Sciatic nerve (tissue), 2 donors: ENCODE measurements at regions not wholly inside any gene's neighbourhood (a gene's known extent, or its start where the extent isn't known, plus 50 kb on each side); places are given as distances from the start of the nearest gene placed in this dataset.
A peak's percentile ranks its signal among the peaks of the same experiment; 100 is the strongest.

ENCODE experiments used
- ATAC-seq: fragments of 200-7000 bp; cut with Tn5 transposase; one replicate; pipeline ENCODE4 v1.9.1; 2020; ENCODE audit warnings: mild to moderate bottlenecking, moderate library complexity
- DNase-seq: peaks from one replicate; pipeline ENCODE4 v3.0.0-alpha.2; 2020; ENCODE audit warnings: low spot score
- intact Hi-C: fragments of 100-400 bp; cut with DNase I; formaldehyde crosslinking; loops from one replicate; pipeline ENCODE4 v1.14.2; 2022
- donor health status: DM: no; HTN: no; CAD: no.
- donor health status: DM: no; HTN: no; CAD: no.

DNA sequence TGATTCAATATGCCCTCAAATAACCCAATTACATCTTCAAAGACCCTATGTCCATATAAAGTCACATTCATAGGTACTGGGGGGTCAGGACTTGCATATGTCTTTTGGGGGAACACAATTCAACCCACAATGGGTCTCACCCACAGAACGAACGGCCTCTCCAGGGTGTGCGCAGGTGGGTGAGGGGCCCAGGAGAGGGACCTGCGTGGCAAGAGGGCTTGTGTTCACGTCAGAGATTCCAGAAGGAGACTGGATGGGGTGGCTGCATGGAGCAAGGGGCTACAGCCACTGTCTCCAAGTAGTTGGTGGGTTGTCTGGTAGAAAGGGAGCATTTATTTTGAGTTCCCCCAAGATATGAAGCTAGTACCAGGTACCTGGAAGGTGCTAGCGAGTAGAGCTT is 212.2 kb downstream of the SEC14L1 start:
- ATAC-seq: no peak
- DNase-seq: peak; percentile 34
- intact Hi-C loops: no loop called here

DNA sequence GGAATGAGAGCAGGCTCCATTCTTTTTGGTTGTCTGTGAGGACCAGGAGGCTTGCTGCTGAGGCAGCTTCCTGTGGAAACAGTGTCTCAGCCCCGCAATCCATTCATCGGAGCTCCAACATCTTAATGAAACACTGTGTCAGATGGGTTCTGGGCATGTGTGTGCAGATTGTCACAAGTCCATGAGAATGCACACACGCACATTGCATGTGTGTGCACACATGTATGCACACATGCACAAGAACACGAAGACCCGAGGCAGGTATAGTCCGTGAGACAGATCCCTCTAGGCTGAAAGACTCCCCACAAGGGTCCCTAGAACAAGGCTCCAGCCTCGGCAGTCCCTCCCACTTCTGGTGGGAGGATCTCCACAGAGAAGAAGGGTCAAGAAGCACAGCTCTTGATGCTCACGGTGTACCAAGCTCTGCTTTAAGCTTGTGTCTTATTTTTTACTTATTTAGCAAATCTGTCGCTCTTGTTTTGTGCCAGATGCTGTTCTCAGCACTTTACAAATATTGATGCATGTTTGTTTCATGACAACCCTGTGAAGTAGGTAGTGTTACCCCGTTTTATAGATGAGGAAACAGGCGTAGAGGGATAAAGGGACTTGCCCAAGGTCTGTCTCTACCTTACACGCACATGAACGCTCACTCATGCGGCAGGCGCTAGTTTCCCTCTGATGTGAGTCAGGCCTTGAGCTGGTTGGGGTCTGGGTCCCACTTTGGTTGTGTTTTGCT is 213.1 kb downstream of the SEC14L1 start:
- ATAC-seq (no peak), DNase-seq (peak; percentile 42)
- intact Hi-C loops: no loop called here

DNA sequence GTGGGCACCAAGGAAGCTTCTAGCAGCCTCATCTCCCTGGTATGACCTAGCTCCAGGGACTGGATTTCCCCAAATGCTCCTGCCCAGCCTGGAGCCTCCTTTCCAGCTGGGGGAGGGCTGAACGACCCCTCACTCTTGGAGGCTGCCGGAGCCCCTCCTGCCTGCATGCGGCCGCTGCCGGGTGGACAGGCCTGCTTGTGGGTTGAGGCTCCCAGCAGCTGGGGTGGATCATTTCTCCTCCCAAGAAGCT is 213.6 kb downstream of the SEC14L1 start:
- ATAC-seq: no peak
- DNase-seq: no peak
- intact Hi-C loops: no loop called here

DNA sequence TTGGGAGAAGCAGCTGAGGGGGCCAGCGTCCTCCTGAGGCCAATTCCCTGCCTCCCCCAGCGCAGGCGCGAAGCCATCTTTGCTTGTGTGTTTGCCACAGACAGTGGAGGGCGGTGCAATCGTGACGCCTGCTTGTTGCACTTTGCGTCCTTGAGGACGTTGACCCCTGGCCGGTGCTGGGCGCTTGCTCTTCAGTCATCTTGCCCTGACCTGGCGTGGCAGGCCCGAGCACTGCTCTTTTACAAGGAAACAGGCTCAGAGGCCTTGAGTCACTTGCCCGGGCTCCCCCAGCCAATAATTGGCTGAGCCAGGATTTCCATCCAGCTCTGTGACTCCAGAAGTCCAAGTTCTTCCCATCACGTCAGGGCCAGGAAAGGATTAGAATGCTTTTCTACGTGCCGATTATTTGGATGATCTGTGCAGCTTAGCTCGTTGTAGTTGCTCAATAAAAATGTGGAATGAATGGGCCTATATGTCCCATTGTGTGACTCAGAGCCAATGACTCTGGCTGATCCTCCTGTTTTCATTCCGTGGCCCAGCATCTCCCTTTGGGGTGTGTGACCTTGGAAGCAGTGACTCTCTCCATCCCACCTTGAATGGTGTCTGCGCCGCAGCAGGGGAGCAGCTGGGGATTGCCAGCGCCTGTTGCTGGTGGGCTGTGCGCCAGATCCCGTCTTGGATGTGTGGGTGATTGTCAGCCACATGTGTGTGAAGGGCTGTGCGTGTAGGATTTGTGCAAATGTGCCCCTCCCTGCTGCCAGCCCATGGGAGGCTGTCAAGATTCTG is 214.1 kb downstream of the SEC14L1 start:
- ATAC-seq (peak; percentile 13), DNase-seq (peak; percentile 68)
- intact Hi-C loops: no loop called here

DNA sequence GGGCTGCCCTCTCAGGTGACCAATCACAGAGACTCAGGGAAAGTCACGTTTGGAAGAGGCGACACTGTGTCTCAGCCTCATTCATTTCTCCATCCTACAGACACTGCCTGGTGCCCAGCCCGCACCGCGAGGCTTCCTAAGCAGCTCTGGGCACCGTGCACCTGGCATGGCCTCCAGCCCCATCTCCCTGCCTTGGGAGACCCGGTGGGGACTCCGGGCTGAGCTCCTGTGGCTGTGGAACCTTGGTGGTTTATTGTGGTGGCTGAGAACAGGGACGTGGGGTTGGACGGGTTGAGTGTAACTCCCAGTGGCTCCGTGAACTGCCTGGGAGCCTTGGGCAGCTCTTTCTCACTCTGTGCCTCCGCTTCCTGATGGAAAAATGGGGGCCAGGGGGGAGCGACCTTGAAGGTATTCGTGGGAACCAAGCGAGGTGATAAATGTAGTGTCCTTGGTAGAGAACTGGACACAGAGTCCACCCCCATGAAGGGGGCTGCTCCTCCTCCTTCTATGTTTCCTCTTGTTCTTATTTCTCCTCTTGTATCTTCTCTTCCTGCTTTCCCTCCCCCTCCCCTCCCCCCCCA is 215.4 kb downstream of the SEC14L1 start:
- no peak for ATAC-seq
- peak; percentile 56 for DNase-seq
- intact Hi-C loops: no loop called here

DNA sequence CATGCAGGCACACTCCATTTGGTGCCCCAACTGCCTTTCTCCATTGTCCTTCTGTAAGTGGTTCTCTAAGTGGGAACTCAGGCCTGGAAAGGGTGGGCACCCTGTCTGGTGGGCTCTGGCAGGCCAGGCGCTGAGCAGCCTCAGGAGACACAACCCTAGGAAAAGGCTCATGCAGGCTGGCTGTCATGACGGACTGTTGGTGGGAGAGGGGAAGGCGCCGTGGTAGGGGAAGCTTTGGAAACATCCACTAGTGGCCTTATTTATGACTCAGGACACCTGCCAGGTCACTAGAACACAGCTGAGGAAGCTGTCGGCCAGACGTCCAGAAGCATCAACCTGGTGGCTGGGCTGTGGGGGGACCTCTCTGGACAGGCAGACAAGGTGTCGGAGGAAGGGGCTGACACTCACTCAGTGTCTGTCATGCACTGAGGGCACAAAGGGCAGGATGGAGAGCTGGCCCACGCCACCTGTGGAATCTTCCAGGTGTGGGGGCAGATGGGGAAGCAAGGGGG is 216.0 kb downstream of the SEC14L1 start:
- intact Hi-C loops: no loop called here
- DNase-seq (peak; percentile 59), ATAC-seq (no peak)

DNA sequence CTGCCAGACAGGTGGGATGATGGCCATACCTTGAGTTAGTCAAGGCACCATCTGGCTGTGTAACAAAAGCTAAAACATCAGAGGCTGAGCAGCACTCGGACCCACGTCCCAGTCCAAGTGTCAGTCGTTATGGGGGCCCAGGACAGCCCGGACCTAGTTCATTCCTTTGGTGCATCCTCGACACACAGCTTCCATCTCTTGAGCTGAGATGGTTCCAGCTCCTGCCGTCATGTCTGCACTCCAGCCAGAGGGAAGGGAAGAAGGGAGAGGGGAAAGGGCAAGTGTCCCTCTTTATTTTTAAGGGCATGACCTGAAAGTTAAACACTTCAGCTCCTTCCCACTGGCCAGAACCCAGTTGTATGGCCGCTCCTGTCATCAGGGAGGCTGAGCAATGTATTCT is 218.0 kb downstream of the SEC14L1 start:
- DNase-seq: peak; percentile 46
- ATAC-seq: no peak
- intact Hi-C loops: no loop called here

DNA sequence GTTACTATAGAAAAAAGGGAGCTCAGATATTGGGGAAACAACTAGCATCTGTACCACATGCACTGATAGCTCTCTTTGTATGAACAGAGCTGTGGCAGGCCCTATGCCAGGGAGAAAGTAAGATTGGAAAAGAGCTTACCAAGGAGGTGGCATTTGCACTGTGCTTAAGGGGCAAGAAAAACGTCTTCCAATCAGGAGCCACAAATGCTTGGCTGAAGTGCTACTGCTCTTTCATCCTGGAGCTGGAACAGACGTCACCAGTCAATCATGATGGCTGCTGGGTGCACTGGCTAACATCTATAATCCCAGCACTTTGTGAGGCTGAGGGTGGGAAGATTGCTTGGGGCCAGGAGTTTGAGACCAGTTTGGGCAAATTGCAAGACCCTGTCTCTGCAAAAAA is 218.5 kb downstream of the SEC14L1 start:
- ATAC-seq (no peak), DNase-seq (no peak)
- intact Hi-C loops: no loop called here

DNA sequence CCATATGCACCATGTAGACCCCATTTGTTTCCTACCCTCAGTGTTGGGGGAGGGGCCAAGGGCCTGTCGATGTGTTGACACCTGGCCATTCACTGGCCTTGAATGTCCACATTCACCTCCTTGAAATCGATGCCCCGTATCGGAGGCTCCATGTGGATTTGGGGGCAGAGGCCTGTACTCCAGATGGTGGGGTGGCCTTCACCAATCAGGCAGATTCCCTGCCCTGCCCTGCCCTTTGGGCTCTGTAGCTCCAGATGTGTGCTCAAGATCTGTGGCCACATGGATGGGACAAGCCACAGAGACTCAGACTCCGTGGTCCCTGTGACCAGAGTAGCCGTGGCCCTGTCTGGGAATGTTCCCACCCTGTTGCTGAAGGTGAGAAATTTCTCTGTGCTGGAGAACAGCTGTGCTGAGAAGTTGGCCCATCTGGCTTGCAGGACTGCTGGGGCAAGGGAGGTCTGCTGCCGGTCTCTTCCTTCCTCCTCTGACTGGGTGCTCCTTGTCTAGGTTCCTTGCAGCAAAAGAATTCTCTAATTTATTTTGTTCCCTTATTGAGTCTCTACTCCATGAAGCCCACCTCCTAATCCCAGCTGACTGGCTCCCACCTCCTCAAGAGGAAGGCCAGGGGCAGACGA is 221.3 kb downstream of the SEC14L1 start:
- DNase-seq (peak; percentile 47), ATAC-seq (no peak)
- intact Hi-C loops: no loop called here

DNA sequence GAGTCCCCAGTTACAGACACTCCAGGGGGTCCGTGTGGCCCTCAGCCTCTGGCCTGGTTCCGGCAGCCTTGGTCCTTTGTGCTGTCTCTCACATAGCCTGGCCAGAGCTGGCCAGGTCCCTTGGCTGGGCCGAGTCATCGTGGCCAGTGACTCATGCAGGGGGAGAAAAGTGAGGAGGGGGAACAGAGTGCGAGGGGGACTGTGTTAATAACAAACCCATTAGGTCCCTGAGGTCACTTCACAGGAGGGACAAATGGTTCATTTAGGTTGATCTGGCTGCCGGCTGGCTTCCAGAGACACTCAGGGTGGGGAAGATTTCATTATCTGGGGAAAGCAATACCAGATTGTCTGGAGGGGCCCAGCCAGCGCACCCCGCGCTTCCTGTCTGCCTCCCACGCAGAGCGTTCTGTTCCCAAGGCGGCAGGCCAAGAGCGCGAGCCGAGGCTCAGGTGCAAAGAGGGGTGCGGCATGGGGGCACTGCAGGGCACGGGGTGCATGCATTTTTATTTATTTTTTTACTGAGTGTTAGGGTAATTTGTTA is 223.1 kb downstream of the SEC14L1 start:
- DNase-seq: peak; percentile 66
- ATAC-seq: peak; percentile 61
- intact Hi-C loops: no loop called here

DNA sequence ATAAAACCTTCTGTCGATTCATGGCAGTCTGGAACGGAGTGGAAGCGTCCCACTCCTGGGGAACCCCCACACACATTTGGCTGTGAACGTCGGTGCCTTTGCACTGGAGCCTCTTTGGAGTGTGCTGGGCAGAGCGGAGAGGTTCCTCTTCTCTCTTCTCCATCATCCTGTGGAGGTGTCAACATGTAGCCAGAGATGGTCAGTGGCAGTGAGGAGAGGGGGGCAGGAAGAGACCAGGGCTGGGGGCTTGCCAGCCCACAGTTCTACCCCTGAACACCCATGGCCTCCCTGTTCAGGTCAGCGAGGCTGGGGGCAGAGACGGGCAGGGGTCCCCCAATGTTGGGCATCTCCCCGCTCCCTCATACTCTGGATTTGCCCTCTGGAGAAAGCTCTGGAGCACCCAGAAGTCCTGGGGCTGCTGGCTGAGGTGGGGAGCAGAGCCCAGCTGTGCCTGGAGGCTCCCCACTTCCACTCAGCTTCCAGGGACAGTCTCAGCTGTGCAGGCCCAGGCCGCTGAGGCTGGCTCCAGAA is 223.7 kb downstream of the SEC14L1 start:
- DNase-seq (no peak), ATAC-seq (peak; percentile 2)

DNA sequence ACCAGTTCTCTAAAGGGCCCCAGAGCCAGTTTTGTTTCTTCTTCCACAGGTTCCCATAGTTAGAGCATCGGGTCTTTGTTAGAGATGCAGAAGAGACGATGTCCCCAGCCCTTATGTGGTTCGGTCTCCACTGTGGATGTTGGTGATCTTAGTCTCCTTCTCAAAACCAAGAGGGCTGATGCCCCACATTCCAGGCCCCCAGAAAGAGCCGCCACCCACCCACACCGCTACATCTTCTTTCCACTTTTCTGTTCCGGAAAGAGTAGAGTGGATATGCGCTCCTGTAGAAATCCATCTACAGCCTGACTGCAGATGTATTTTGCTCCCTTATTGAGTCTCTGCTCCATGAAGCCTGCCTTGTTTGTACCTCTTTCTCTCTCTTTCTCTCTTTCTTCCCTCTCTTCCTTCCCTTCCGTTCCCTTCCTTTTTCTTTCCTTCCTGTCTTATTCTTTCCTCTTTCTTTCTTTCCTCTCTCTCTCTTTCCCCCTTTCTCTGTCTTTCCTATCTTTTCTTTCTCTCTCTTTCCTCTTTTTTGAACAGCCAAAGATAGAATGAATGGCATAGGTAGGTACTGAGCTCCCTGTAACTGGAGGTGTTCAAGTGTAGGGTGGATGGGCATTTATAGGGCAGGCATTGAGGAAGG is 224.3 kb downstream of the SEC14L1 start:
- ATAC-seq (no peak), DNase-seq (peak; percentile 14)
- intact Hi-C loops: no loop called here

More for the DNA sequence above, 223.7 kb downstream of the SEC14L1 start:
- intact Hi-C loops: no loop called here

DNA sequence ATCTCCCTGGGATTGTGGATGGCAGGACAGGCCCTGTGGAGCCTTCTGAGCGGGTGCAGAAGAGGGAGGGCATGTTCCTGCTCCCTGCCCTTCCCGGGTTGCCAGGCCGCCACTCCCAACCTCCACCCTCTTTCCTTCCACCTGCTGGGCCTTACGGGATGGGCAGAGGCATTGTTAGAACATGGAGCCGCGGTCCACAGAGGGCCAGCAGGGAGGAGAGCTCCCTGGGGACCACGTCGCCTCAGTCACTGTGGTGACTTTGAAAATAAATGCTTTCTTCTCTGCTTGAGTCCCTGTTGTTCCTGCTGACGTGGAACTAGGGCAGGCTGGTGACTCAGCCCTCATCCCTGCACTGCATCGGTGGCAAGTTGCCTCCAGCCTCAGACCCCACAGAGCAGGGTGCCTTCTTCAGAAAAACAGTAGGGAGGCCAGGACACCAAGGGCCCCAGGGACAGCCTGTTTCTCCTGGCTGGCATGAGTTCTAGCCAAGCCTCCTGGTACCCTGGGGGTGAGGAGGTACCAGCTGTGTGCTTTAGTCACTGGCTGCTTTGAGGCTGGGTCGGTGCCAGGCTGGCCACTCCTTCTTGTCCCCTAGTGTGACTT is 224.9 kb downstream of the SEC14L1 start:
- ATAC-seq (peak; percentile 72), DNase-seq (peak; percentile 77)
- intact Hi-C loops: no loop called here

DNA sequence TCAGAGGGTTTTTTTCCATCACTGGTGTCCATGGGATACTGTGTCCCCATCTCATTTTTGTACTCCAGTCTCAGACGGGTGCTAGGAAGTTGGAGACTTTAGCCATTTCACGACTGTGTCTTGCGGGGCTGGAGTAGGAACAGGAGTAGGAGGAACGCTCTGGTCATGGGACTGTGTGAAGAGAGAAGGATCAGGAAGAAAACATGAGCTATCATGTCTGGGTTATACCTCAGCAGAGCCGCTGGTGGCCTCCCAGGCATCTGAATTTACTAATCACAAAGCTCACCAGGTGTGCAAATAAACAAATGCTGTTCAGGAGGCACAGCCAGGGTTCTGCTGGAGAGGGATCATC is 225.4 kb downstream of the SEC14L1 start:
- intact Hi-C loops: no loop called here
- peak; percentile 26 for ATAC-seq
- no peak for DNase-seq

DNA sequence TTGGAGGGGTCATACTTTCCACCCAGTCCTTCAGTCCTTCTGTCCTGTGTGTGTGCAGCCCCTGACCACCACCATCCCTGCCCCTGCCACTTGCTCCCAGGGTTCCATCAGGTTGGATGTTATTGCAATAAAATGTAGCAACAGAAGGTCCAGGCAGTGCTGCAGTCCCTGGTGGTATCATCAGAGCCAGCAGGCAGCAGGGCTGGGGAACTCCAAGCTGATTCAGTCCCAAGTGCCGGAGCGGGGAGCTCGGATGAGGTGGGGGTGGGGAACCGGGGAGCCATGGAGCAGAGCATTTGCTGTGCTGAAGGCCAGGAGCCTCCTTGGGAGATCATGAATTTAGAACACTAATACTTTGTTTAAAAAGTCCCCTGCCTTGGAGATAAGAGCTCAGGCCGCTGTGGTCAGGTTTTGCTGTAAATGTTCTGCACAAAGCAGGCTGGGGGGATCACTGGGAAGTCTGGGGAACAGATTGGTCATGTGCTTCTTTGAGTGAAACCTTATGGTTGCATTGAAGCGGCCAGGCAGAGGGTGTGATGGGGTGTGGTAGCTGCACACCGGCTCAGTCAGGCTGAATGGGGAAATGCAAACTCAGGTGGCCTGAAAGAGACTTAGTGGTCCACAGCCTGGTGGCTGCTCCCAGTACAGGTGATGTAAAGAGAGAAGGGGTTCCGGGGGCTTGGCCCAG is 225.9 kb downstream of the SEC14L1 start:
- intact Hi-C loops: no loop called here
- peak; percentile 10 for ATAC-seq

DNA sequence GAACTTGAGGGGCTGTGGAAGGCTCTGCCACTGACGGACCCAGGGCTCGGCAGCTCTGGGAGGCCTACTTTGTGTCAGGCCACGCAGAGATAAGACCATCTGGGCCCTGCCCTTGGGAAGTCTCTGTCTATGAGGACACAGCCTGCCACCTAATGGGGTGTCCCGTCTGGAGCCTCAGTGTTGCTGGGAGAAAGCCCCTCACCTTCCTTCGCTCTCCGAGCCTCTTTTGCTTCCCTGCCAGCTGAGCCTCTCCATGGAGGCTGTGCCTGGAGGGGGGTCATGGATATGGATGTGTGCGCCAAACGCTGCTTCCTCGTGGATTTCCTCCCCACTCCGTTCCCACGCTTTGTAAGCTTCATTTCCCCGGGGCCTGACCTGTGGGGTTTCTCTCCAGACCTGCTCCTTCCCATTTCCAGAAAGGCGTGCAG is 228.8 kb downstream of the SEC14L1 start:
- intact Hi-C loops: no loop called here
- DNase-seq (no peak), ATAC-seq (no peak)

More for the DNA sequence above, 225.9 kb downstream of the SEC14L1 start:
- DNase-seq: peak; percentile 56

DNA sequence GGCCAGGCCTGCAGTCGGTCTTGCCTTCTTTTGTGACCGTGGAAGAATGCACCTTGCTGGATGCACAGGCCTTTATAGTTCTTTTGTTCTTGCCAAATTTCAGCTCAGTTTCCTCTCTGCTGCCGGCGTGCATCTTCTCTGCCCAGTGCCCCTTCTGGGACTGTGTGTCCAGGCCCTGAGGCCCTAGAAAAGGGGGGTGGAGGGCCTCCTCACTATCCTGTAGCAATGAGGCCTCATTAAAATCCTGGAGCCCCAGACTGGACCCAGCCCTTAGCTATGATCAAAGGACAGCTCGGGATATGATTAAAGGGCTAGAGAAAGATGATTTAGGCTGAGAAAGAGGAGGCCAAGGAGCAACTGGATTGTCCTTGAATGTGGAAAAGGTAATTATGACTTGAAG is 229.8 kb downstream of the SEC14L1 start:
- no peak for ATAC-seq
- no peak for DNase-seq
- intact Hi-C loops: no loop called here
